Gastroesophageal sphincter (tissue), 3 donors: ENCODE measurements at regions not wholly inside any gene's neighbourhood (a gene's known extent, or its start where the extent isn't known, plus 50 kb on each side); places are given as distances from the start of the nearest gene placed in this dataset.

Source experiments
- POLR2A ChIP-seq, 2 donors: fragments of 450-650 bp; IDR thresholded peaks; one replicate each; pipeline ENCODE4 v1.6.1; 2017; ENCODE audit warnings: antibody characterized with exemption in 2 of 2, mild to moderate bottlenecking in 2 of 2, moderate library complexity in 1 of 2
- TF ChIP-seq, protein P1 (sequence below), 4 experiments: fragments of 200-600 bp in 2 of 4; fragments of 450-650 bp in 2 of 4; sonication (generic) in 1 of 4; IDR thresholded peaks; one replicate each; pipeline ENCODE4 v1.5.1; 2017 to 2019; ENCODE audit warnings: antibody characterized with exemption in 4 of 4, mild to moderate bottlenecking in 2 of 4, moderate library complexity in 2 of 4

DNA sequence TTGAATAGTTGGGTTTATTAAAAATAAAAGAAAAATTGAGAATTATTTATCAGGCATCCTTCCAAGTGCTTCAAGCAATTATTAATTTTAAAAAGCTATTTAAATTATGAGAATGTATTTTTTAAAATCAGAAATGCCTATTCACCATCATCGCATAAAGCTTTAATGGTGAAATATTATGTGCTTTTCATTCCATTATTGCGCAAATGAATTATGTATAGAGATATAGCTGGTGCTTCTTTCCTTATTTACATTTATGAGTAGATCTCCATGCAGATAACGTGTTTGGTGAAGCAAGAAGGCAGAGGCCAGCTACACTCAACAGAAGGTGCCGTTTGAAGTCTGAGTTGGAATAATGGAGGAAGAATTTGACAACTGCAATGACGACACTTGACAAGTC is 549.1 kb upstream of the DPP6 start:
- TF ChIP-seq, protein P1, sequence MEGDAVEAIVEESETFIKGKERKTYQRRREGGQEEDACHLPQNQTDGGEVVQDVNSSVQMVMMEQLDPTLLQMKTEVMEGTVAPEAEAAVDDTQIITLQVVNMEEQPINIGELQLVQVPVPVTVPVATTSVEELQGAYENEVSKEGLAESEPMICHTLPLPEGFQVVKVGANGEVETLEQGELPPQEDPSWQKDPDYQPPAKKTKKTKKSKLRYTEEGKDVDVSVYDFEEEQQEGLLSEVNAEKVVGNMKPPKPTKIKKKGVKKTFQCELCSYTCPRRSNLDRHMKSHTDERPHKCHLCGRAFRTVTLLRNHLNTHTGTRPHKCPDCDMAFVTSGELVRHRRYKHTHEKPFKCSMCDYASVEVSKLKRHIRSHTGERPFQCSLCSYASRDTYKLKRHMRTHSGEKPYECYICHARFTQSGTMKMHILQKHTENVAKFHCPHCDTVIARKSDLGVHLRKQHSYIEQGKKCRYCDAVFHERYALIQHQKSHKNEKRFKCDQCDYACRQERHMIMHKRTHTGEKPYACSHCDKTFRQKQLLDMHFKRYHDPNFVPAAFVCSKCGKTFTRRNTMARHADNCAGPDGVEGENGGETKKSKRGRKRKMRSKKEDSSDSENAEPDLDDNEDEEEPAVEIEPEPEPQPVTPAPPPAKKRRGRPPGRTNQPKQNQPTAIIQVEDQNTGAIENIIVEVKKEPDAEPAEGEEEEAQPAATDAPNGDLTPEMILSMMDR (IDR thresholded peaks at IDR 0.05) = no peak
- TF ChIP-seq POLR2A (IDR thresholded peaks at IDR 0.05) = no peak
